ENCODE measurements at regions not wholly inside any gene's neighbourhood (a gene's known extent, or its start where the extent isn't known, plus 50 kb on each side); places are given as distances from the start of the nearest gene placed in this dataset.

- intact Hi-C loops (cut with DNase I): no loop called here
- H3K9me3 ChIP-seq: no peaks in the 10 kb centered on the region
- no peak for DNase-seq
- ATAC-seq: no peak
- no peaks in the 10 kb centered on the region for H3K27me3 ChIP-seq
- no peak overlapping the region for H3K4me3 ChIP-seq
- WGBS, 2 donors: 51 to 57% methylated on average over 7 of the region's 7 CpGs
- no peaks in the 10 kb centered on the region for H3K4me1 ChIP-seq
- TF ChIP-seq CTCF (IDR thresholded peaks at IDR 0.05): no peak
- no peaks in the 10 kb centered on the region for H3K36me3 ChIP-seq
- no peak overlapping the region for H3K27ac ChIP-seq
These were observed 92.8 kb upstream of the CHRM3 start for GRCh38 chr1:239293350-239294110.

GRCh38 chr1:239288820-239289554 is 97.4 kb upstream of the CHRM3 start:
- ATAC-seq (no peak), DNase-seq (no peak)
- H3K9me3 ChIP-seq: no peaks in the 10 kb centered on the region
- H3K36me3 ChIP-seq: no peaks in the 10 kb centered on the region
- intact Hi-C loops (cut with DNase I): no loop called here
- 47 to 63% methylated on average over 1 of the region's 1 CpG for WGBS, 2 donors
- no peak for TF ChIP-seq CTCF (IDR thresholded peaks at IDR 0.05)
- no peak overlapping the region for H3K27ac ChIP-seq
- H3K4me1 ChIP-seq: no peaks in the 10 kb centered on the region
- H3K4me3 ChIP-seq: no peak overlapping the region
- H3K27me3 ChIP-seq: no peaks in the 10 kb centered on the region

- no peak for TF ChIP-seq CTCF (IDR thresholded peaks at IDR 0.05)
- no peaks in the 10 kb centered on the region for H3K4me1 ChIP-seq
- WGBS, 2 donors: 56 to 66% methylated on average over 4 of the region's 4 CpGs
- no peaks in the 10 kb centered on the region for H3K36me3 ChIP-seq
- H3K4me3 ChIP-seq: no peak overlapping the region
- H3K9me3 ChIP-seq: no peaks in the 10 kb centered on the region
- no peak for DNase-seq
- intact Hi-C loops (cut with DNase I): no loop called here
- H3K27ac ChIP-seq: no peak overlapping the region
- no peak for ATAC-seq
- no peaks in the 10 kb centered on the region for H3K27me3 ChIP-seq
These were observed 99.1 kb upstream of the CHRM3 start for GRCh38 chr1:239287296-239287695.

- no peak for ATAC-seq
- H3K4me3 ChIP-seq: no peak overlapping the region
- intact Hi-C loops (cut with DNase I): no loop called here
- no peaks in the 10 kb centered on the region for H3K4me1 ChIP-seq
- H3K9me3 ChIP-seq: no peaks in the 10 kb centered on the region
- 62 to 65% methylated on average over 6 of the region's 6 CpGs for WGBS, 2 donors
- H3K36me3 ChIP-seq: no peaks in the 10 kb centered on the region
- no peak for DNase-seq
- TF ChIP-seq CTCF (IDR thresholded peaks at IDR 0.05): no peak
- H3K27me3 ChIP-seq: no peaks in the 10 kb centered on the region
- H3K27ac ChIP-seq: no peak overlapping the region
These were observed 103.2 kb upstream of the CHRM3 start for GRCh38 chr1:239283216-239283615.

Measured in heart right ventricle (tissue), 16 donors.